HuH-7 (cell line): ENCODE measurements at regions not wholly inside any gene's neighbourhood (a gene's known extent, or its start where the extent isn't known, plus 50 kb on each side); places are given as distances from the start of the nearest gene placed in this dataset.

Experiments used
- DNase-seq: peaks from one replicate; pipeline ENCODE4 v3.0.0; 2011; ENCODE audit warnings: low spot score

- DNase-seq = peak; percentile 55
These were observed 59.0 kb upstream of the MED9 start for GRCh38 chr17:17417718-17418181.

GRCh38 chr17:17419166-17419565 is 57.6 kb upstream of the MED9 start:
- DNase-seq = no peak

GRCh38 chr17:17419631-17420030 is 57.2 kb upstream of the MED9 start:
- DNase-seq = no peak

GRCh38 chr17:17420082-17420481 is 56.7 kb upstream of the MED9 start:
- DNase-seq = no peak

GRCh38 chr17:17420561-17421269 is 56.1 kb upstream of the MED9 start:
- no peak for DNase-seq

- no peak for DNase-seq
These were observed 55.2 kb upstream of the MED9 start for GRCh38 chr17:17421346-17422216.

- DNase-seq = no peak
These were observed 54.6 kb upstream of the MED9 start for GRCh38 chr17:17422217-17422610.

GRCh38 chr17:17422641-17423040 is 54.2 kb upstream of the MED9 start:
- DNase-seq = no peak

GRCh38 chr17:17423656-17424055 is 53.1 kb upstream of the MED9 start:
- no peak for DNase-seq

GRCh38 chr17:17424552-17424951 is 52.2 kb upstream of the MED9 start:
- DNase-seq = no peak

- no peak for DNase-seq
These were observed 51.8 kb upstream of the MED9 start for GRCh38 chr17:17425005-17425404.

- no peak for DNase-seq
These were observed 51.2 kb upstream of the MED9 start for GRCh38 chr17:17425591-17425990.

- no peak for DNase-seq
These were observed 50.6 kb upstream of the MED9 start for GRCh38 chr17:17426184-17426583.
